GM21447 (cell line): ENCODE measurements at regions not wholly inside any gene's neighbourhood (a gene's known extent, or its start where the extent isn't known, plus 50 kb on each side); places are given as distances from the start of the nearest gene placed in this dataset.
"Not testable (repeated sequence)": the region's sequence is repeated elsewhere in the genome, so short reads cannot be mapped to it uniquely, and the experiment has no call there.

Experiments
- ATAC-seq: cut with Tn5 transposase; IDR thresholded peaks from one replicate; pipeline ENCODE4 v1.9.1; 2021; ENCODE audit not compliant: unreplicated experiment

DNA sequence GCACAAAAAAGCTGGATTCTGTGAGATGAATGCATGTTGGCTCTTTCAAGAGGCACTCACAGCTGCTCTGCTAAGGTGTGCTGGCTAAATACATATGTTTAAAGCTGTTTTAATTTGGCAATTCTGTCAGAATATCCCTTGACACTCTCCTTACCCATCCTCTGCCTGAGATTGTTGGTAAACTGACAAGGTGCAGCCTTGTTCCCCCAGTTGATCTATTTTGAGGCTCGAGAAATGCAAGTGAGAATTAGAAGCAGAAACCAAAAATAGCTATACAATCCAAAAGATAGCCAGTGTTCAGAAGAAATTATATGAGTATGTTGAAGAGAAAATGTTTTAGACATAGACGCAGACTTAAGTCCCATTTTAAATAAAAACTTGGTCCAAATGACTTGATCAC is 971.7 kb upstream of the GYPC start:
- ATAC-seq, result no peak

DNA sequence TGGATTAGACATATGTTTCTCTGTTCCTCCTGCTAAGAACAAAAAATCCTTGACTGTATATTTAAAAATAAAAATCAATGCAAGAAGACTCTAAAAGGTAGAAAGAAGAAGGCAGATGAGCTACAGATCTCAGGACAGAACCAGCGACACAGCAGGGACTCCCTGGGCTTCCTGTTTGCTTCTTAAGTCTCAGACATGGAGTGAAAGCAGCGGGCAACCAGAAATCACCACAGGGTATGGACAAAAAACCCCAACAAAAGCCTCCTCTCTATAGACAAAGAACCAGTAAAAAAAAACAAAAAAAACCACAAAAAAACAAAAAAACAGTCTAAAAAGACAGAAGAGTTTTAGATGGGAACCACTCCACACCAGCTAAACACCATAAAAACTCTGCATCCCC is 971.0 kb upstream of the GYPC start:
- ATAC-seq, result no peak

DNA sequence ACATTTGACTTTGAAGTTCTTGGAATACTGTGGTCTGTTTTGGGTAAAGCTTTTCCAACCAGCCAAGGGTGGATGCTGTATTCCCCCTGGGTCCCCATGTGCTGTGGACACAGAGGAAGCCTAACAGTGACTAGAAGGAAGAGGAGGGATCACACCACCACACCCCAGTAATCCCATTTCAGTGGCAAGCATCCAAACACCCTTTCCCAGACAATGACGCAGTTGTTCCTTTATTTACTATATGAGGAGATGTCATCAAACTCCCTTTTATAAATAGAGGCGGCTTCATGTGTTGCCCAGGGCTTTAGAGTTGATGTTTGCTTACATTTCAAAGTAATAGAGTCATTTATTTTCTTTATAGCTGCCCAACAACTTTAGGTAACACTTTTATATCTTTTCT is 959.4 kb upstream of the GYPC start:
- no peak for ATAC-seq

DNA sequence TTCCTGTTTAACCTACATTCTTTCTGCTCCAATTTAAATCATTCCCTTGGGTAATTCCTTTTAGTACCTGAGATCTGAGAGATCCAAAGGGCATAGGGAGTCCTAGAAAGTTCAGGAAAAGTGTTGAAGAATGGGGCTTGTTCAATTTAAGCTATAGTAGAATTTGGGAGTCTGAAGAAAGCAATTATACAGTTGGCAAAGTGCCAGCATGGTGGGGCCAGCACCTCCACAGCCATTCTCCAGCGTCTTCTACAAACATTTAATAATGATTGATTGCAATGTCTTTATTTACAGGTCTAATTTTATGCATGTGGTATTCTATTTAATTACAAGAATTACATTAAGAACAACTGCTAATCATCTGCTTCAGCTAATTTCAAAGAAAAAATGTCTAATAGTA is 957.7 kb upstream of the GYPC start:
- no peak for ATAC-seq

DNA sequence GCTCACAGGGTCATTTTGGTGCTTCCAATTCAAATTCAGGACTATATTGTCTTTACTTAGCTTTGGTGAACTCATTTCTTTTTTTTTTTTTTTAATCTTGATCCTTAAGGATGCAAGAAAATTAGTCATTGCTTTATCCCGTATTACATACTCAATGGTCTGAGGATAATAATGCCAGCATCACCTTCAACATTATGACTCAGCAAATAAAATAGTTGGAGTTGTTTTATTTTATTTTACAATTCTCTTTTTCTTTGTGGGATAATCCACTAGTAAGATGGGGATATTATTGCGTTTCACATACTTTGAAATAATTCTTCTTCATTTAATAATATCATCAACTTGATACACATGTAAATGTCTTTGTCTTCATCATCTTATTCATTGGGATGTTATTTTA is 954.9 kb upstream of the GYPC start:
- ATAC-seq, result no peak

DNA sequence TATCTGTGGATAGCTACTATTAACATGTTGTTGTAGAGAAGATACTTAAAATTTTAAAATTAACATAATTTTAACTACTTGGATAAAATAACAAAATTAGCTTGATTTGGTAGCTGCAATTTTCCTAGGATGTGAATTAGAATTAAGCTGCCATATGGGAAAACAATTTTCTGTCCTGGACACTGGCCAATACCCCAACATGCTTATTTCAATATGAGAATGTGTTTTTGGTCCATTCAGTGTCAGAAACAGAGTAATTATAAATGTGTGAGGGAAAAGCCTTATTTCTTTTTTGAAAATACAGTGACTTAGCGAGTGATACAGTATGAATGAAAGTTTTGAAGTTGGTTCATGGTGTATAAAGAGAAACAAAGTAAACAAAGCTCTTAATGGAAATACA is 948.3 kb upstream of the GYPC start:
- ATAC-seq, result no peak

DNA sequence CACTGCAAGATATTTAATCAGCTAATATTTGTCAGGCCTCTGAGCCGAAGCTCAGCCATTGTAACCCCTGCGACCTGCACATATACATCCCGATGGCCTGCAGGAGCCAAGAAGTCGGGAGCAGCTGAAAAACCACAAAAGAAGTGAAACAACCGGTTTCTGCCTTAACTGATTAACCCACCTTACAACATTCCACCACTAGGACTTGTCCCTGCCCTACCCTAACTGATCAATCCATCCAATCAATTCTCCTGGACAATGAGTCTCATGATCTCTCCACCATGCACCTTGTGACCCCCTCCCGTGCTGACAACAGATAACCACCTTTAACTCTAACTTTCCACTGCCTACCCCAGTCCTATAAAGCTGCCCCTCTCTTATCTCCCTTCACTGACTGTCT is 945.4 kb upstream of the GYPC start:
- no peak for ATAC-seq

DNA sequence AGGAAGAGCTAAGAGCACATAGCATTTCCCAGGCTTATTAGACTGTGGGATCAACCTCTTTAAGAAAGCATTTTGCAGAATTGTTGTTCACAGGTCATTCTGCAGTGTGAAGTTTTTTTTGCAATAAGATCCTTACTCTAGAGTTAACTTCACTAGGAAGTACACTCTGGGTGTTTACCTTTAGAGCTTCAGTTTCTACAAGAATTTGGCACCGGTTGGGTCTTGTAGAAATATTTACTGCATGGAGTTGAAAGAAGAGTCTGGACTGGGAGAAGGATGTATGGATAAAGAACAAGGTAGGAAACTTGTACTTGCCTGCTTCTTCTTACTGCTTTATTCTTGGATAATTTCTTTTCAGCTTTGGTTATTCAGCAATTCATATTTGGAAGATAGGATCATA is 944.9 kb upstream of the GYPC start:
- no peak for ATAC-seq

DNA sequence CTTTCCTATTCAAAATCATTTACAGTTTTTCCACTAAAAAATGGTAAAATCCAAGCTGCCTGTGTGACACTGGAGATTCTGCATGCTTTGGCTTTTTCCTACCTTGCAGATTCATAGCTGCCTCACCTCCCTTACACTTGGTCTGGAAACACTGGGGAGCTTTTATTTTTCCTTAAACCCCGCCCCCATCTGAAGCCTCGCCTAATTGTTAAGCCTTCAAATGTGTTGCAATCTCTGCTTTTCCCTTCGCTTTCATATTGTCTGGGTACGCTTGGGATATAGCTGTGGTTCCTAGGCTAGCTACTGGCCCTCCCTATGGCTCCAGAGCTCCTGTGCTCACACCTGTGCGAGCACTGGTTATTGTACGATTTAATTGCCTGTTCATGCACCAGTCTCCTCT is 942.4 kb upstream of the GYPC start:
- no peak for ATAC-seq

DNA sequence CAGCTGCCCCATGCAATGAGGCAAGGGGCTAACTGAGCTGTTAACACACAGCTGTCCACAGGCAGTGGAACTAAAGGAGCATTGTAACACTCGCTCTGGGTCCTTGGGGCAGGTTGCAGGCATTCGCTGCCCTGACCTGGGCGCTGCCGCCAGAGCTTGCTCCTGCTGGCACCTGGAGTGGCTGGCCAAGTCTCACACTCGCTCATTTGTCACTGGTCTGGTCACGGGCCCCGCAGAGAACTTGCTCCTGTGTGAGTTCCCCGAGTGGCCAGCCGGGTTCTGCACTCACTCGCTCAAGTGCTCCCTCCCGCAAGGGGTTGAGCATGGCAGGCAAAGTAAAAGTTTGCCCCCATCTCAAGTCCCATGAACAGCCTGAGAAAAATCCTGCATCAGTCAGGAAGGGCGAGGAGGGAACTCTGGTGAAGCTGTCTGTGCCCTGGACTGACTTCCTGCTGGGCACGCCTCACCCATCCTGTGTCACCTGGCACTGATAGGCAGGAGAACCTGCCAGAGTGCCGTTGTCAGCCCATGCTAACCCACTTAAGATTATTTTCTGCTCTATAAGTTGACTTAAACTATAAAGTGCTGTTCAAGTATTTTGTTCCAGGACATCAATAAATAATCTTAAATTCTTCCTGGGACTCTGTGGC is 934.8 kb upstream of the GYPC start:
- ATAC-seq, result no peak

DNA sequence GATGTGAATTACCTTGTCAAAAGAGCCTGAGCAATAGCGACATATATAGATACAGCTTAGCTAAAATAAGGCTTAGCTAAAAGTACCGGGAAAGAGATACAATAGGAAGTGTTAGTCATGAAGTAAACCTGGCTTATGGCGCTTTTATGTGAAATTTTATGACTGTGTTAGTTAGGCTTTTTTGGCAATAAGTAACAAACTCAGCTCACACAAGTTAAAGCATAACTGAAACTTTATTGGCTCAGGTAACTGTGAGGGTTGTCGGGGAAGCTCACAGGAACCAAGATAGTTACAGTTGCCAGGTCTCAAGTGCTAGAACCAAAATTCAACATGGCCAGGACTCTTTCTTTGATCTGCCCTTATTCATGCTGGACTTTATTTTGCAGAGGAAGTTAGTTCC is 925.0 kb upstream of the GYPC start:
- ATAC-seq, result no peak

DNA sequence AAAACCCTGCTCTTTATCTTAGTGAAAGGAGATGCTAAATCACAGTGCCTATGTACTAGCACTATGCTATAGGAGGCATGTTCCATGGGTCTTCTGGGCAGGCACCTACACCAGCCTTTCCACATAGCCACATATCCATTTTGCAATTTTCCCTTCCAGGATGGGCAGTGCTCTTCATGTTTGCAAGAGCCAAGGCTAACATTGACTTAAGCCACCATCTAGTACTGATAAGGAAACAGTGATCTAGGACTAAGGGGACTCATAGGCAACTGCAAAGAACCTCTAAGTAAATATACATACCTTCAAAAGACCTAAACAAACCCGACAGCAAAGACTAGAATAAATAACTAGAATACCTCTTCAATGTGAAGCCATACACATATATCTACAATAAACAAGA is 919.7 kb upstream of the GYPC start:
- no peak for ATAC-seq

DNA sequence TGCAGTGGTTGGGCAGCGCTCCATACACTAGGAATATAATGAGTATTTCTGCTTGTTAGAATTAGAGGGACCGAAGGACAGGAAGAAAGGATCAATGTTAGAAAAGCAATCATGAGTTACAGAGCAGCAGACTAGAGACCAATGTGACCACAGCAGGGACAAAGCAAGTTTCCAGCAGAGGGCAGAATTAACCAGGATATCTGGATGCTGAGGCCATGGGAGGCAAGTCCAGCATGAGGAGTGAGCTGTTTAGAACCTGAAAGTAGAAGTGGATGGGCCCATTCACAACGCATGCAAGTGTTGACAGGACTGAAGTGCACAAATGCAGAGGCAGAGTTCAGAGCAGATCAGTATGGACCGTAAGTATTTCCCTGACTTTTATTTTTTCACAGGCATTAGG is 910.4 kb upstream of the GYPC start:
- ATAC-seq, result no peak

DNA sequence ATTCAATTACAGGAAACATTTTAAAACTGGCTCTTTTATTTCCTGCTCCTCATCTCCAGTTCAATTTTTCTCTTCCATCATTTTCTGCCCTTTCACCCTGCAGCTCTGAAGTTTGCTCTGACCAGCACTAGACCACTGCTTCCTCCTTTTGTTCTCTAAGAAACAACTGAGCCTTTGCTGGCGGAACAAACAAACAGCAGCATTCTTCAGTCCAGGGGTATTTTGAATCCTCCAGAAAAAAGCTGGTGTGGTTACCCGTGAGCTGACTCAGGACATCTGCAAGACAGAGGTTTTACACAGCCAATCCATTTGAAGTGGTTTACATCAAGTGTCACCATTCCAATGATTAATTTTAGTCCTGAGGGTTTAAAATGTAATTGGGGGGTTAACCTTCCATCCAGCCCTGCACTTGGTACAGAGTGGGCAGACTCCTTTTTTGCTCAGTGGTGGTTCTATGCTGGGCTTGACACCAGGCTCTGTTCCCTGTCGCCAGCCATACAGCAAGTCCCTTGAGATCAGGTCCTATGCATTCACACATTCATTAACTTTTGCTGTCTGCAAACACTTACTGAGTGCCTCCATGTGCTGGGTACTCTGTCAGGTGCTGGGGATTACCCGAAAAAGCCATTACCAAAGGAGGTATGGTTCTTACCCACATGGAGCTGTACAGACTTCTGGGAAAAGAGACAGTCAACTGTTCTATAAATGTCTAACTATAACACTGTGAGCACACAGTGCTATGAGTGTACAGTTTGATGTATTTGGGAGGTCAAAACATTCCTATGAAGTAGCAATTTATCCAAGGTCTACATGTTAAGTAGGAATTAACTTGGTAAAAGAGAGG is 909.4 kb upstream of the GYPC start:
- no peak for ATAC-seq

DNA sequence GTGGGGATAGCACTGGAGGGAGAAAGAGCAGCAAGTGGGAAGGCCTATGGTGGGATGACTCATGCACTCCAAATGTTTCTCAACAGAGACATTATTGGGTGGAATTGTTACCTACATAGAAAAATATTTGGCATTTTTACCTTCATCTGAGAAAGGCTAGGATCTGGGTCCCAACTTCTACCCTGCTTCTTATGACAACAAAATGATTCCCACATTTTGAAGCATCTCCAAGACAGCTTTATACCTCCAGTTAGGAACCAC is 908.9 kb upstream of the GYPC start:
- ATAC-seq, result no peak

DNA sequence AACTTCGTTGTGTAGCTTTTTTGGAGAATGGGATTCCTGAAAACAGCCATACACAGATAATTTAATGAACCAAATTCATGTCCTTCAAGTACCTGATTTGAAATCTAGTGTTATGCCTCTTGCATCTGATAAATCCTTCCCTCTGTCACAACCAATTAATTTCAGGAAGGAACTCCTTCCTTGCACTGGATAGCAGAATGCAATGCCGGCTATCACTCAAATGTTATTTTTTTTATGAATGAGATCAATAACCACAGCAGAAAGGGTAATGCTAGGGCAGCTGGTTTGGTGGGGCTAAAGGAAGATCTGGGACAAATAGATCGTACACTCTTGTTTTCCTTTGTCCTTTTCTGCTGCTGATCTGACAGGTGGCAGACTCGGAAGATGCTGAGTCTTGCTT is 899.5 kb upstream of the GYPC start:
- ATAC-seq, result no peak

DNA sequence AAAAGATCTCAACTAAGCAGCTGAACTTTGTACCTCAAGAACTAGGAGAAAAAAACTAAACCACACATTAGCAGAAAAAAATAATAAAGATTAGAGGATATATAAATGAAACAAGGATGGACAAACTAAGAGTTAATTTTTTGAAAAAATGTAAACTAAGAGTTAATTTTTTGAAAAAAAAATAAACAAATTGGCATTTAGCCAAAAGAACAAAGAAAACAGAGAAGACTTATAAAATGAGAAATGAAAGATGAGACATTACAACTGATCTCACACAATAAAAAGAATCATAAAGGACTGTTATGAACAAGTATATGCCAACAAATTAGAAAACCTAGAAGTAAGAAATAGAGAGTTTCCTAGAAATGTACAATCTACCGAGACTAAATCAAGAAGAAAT is 859.2 kb upstream of the GYPC start:
- no peak for ATAC-seq

DNA sequence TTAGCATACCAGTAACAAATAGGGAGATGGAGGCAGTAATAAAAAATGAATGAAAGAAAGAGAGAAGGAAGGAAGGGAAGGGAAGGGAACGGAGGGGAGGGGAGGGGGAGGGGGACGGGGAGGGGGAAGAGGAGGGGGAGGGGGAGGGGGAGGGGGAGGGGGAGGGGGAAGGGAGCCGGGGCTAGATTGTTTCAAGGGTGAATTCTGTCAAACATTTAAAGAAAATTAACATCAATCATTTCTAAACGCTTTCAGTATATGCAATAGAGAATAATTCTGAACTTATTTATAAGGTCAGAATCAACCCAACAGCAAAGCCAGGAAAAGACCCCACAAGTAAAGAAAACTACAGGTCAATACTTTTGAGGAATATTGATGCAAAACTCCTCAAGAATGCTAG is 858.8 kb upstream of the GYPC start:
- no peak for ATAC-seq

DNA sequence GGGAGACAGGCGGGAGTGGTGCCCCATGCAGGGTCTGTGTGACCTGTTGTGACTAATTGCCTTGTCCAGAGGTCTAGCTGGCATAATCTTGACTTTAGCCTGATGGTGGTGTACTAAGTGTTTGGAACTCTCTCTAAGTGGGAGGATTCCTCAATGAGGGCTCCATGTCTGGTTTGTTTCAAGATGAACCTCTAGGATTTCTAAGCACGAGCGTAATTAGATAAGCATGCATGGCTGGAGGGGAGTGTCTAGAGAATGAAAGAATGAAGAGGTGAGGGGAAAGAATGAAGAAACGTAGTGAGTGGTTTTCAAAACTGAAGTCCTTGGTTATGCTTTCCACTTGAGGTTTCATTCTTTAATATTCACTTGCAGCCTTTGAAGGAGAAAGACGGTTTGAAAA is 833.2 kb upstream of the GYPC start:
- ATAC-seq, result no peak

DNA sequence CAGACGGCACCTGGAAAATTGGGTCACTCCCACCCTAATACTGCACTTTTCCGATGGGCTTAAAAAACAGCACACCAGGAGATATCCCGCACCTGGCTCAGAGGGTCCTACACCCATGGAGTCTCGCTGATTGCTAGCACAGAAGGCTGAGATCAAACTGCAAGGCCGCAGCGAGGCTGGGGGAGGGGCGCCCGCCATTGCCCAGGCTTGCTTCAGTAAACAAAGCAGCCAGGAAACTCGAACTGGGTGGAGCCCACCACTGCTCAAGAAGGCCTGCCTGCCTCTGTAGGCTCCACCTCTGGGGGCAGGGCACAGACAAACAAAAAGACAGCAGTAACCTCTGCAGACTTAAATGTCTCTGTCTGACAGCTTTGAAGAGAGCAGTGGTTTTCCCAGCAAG is 830.2 kb upstream of the GYPC start:
- ATAC-seq, result not testable (repeated sequence)

DNA sequence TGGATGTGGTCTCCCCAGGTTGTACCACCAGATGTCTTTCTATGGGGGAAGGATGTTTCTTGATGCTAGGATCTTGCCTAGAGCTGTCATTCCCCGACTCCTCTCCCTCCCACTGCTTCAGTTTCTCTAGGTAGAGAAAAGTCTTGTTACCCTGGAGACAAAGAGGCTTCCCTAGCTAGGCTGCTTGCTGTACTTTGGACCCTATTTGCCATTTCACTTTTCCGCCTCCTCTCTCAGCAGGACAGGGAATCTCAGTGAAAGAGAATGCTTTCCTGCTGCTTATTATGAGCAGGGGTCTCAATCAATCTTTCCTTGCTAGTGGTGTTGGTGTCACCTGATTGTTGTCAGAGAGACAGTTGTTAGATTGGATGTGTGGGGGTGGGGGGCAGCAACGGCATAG is 818.8 kb upstream of the GYPC start:
- no peak for ATAC-seq

DNA sequence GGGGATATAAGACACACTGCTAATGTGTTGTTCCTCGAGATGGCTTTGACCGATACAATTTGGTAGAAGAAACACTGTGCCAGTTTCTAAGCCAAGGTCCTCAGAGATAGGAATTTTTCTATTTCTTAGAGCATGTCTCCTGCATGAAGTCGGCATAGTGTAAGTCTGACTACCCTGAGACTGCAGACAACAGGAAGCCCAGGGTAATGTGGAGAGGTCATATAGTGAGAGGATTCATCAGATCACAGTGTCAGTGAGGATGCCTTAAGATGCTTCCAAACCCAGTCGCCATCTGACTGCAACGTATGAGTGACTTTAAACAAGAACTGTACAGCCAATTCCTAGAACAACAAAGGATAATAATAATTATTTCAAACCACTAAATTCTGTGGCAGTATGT is 818.3 kb upstream of the GYPC start:
- ATAC-seq, result no peak

DNA sequence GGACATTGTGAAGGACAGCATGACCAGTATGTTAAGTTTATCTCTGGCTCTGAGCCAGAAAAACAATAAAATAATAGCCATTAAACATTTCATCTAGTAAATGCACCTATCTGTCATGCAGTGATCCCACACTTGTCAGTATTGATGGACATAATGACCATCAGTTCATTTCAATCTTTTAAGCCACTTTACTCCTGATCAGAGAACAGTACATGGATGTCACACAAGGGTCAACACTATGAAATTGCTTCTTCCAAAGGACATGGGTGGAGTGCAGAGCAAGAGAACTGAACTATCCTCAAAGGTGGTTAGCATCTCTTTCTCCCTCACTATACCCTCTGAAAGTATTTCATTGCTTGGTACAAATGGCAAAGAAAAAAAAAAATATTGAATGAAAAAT is 816.0 kb upstream of the GYPC start:
- ATAC-seq, result no peak
